K562 (cell line): ENCODE measurements at regions not wholly inside any gene's neighbourhood (a gene's known extent, or its start where the extent isn't known, plus 50 kb on each side); places are given as distances from the start of the nearest gene placed in this dataset.
A peak's percentile ranks its signal among the peaks of the same experiment; 100 is the strongest.

Source experiments
- ARID1B ChIP-seq: fragments of 450-650 bp; IDR thresholded peaks from 2 replicates; pipeline ENCODE4 v1.6.1; 2016; ENCODE audit warnings: antibody characterized with exemption, mild to moderate bottlenecking, inconsistent platforms
- BACH1 ChIP-seq: fragments of 200-800 bp; sonication (Bioruptor generic); IDR thresholded peaks from 2 replicates; pipeline ENCODE4 v1.6.1; 2016; ENCODE audit warnings: missing genetic modification characterization, missing compliant biosample characterization
- BRD9 ChIP-seq: fragments of 450-650 bp; IDR thresholded peaks from 2 replicates; pipeline ENCODE4 v1.6.1; 2018; ENCODE audit warnings: low read depth; ENCODE audit not compliant: partially characterized antibody
- CBX8 ChIP-seq: fragments of 200-600 bp; sonication (generic); IDR thresholded peaks from 2 replicates; pipeline ENCODE4 v1.6.1; 2012; ENCODE audit warnings: borderline replicate concordance, mixed run types, low read depth, mild to moderate bottlenecking, moderate library complexity, mixed read lengths, low read length, control low read depth, inconsistent platforms; ENCODE audit not compliant: poor library complexity, severe bottlenecking; ENCODE audit errors: extremely low read depth
- CEBPB ChIP-seq: fragments of 450-650 bp; IDR thresholded peaks from 2 replicates; pipeline ENCODE4 v1.6.1; 2016; ENCODE audit warnings: missing genetic modification characterization, missing compliant biosample characterization
- DLX4 ChIP-seq: fragments of 250-450 bp; sonication (Bioruptor Pico); IDR thresholded peaks from 2 replicates; pipeline ENCODE4 v1.6.1; 2021; ENCODE audit warnings: mild to moderate bottlenecking
- EHMT2 ChIP-seq: fragments of 450-650 bp; IDR thresholded peaks from 2 replicates; pipeline ENCODE4 v1.6.1; 2018; ENCODE audit warnings: antibody characterized with exemption
- HES1 ChIP-seq: fragments of 450-650 bp; IDR thresholded peaks from 2 replicates; pipeline ENCODE4 v1.6.1; 2016; ENCODE audit warnings: low read depth, mild to moderate bottlenecking, moderate library complexity
- MAFG ChIP-seq: fragments of 450-650 bp; conservative IDR thresholded peaks from 2 replicates; pipeline ENCODE4 v1.6.1; 2016; ENCODE audit warnings: missing genetic modification characterization, missing compliant biosample characterization
- MEIS2 ChIP-seq: fragments of 450-650 bp; IDR thresholded peaks from 2 replicates; pipeline ENCODE4 v1.6.1; 2014; ENCODE audit warnings: mild to moderate bottlenecking; ENCODE audit not compliant: partially characterized antibody
- MYC ChIP-seq, 2 experiments: fragments of 250-450 bp in 1 of 2; sonication (Bioruptor Pico) in 1 of 2; IDR thresholded peaks; 2 replicates each; pipeline versions ENCODE4 v1.5.1 to v1.6.1; 2012 to 2021; ENCODE audit warnings: low read depth in 2 of 2, borderline replicate concordance in 1 of 2, improper control_type of control experiment in 1 of 2, low read length in 1 of 2, mild to moderate bottlenecking in 1 of 2, moderate library complexity in 1 of 2
- NCOR1 ChIP-seq: fragments of 450-650 bp; IDR thresholded peaks from 2 replicates; pipeline ENCODE4 v1.6.1; 2016; ENCODE audit warnings: mild to moderate bottlenecking, moderate library complexity
- NELFE ChIP-seq: IDR thresholded peaks from 2 replicates; pipeline ENCODE4 v1.6.1; 2011; ENCODE audit warnings: mild to moderate bottlenecking; ENCODE audit not compliant: insufficient read depth, insufficient read length
- NFIC ChIP-seq: fragments of 450-650 bp; IDR thresholded peaks from 2 replicates; pipeline ENCODE4 v1.6.1; 2017; ENCODE audit warnings: mild to moderate bottlenecking, inconsistent platforms
- NONO ChIP-seq, 2 experiments: fragments of 200-400 bp in 1 of 2; fragments of 450-650 bp in 1 of 2; formaldehyde crosslinking in 1 of 2; IDR thresholded peaks; 2 replicates each; pipeline ENCODE4 v1.6.1; 2017; ENCODE audit warnings: low read depth in 2 of 2, mild to moderate bottlenecking in 2 of 2, moderate library complexity in 2 of 2, low read length in 1 of 2
- NR3C1 ChIP-seq: sonication (generic); formaldehyde crosslinking; IDR thresholded peaks from 2 replicates; pipeline ENCODE4 v1.8.1; 2022; ENCODE audit warnings: missing genetic modification reagents
- OTX1 ChIP-seq: fragments of 450-650 bp; formaldehyde crosslinking; IDR thresholded peaks from 2 replicates; pipeline ENCODE4 v1.4.0; 2022; ENCODE audit warnings: mild to moderate bottlenecking
- PHF20 ChIP-seq: fragments of 450-650 bp; IDR thresholded peaks from 2 replicates; pipeline ENCODE4 v1.6.1; 2018; ENCODE audit not compliant: partially characterized antibody
- TBL1XR1 ChIP-seq, 2 experiments: IDR thresholded peaks; 2 replicates each; pipeline ENCODE4 v1.6.1; 2012; ENCODE audit warnings: improper control_type of control experiment in 2 of 2, low read length in 2 of 2, mild to moderate bottlenecking in 1 of 2
- TFE3 ChIP-seq: fragments of 450-650 bp; formaldehyde crosslinking; IDR thresholded peaks from 2 replicates; pipeline ENCODE4 v1.4.0; 2020; ENCODE audit warnings: mild to moderate bottlenecking, mixed read lengths
- WHSC1 ChIP-seq: IDR thresholded peaks from one replicate; pipeline ENCODE4 v1.6.1; 2012; ENCODE audit warnings: low read length, control low read depth, inconsistent platforms
- YBX1 ChIP-seq: fragments of 450-650 bp; IDR thresholded peaks from 2 replicates; pipeline ENCODE4 v1.7.1; 2016; ENCODE audit warnings: mild to moderate bottlenecking
- ZBTB2 ChIP-seq: fragments of 450-650 bp; IDR thresholded peaks from 2 replicates; pipeline ENCODE4 v1.6.1; 2016; ENCODE audit warnings: antibody characterized with exemption
- ZBTB43 ChIP-seq: sonication (generic); formaldehyde crosslinking; IDR thresholded peaks from 2 replicates; pipeline ENCODE4 v1.8.0; 2023; ENCODE audit warnings: mild to moderate bottlenecking, missing genetic modification reagents
- ZNF224 ChIP-seq: sonication (generic); formaldehyde crosslinking; IDR thresholded peaks from 2 replicates; pipeline ENCODE4 v1.8.0; 2022; ENCODE audit warnings: mild to moderate bottlenecking, missing genetic modification reagents
- ZNF347 ChIP-seq: fragments of 450-650 bp; formaldehyde crosslinking; IDR thresholded peaks from 2 replicates; pipeline ENCODE4 v1.4.0; 2020; ENCODE audit warnings: low read depth, mild to moderate bottlenecking, moderate library complexity
- ZNF778 ChIP-seq: fragments of 450-650 bp; formaldehyde crosslinking; IDR thresholded peaks from 2 replicates; pipeline ENCODE4 v1.4.0; 2020; ENCODE audit warnings: mild to moderate bottlenecking, moderate library complexity

GRCh38 chr2:19764998-19765397, 136.8 kb downstream of the TTC32 start (continued):
- TF ChIP-seq BRD9 (no peak), MAFG (tag) (peak; percentile 87), PHF20 (no peak), NONO (IDR thresholded peaks at IDR 0.05; ENCODE audit: low read depth in 2 of 2, low read length in 1 of 2) (no peak), TBL1XR1 (IDR thresholded peaks at IDR 0.05; ENCODE audit: low read length in 2 of 2) (no peak), CEBPB (tag) (no peak), DLX4 (CRISPR knock-in tag) (no peak), BACH1 (tag) (peak; percentile 65; the same call in 1 of the 2 replicates), EHMT2 (peak; percentile 85), NFIC (no peak), ZNF778 (CRISPR knock-in tag) (no peak), MYC (IDR thresholded peaks at IDR 0.05; ENCODE audit: low read depth, low read length) (no peak), MYC (CRISPR knock-in tag; IDR thresholded peaks at IDR 0.05; ENCODE audit: borderline replicate concordance, low read depth) (no peak), ZNF347 (no peak), MEIS2 (peak; percentile 51), HES1 (no peak), ZNF224 (no peak), TFE3 (CRISPR knock-in tag) (no peak), ZBTB43 (no peak), WHSC1 (no peak), CBX8 (no peak), NELFE (no peak), NCOR1 (no peak), YBX1 (no peak), OTX1 (no peak), ARID1B (peak; percentile 45), NR3C1 (CRISPR knock-in tag) (no peak), ZBTB2 (no peak)
